ENCODE measurements at regions not wholly inside any gene's neighbourhood (a gene's known extent, or its start where the extent isn't known, plus 50 kb on each side); places are given as distances from the start of the nearest gene placed in this dataset.

- H3K9me3 ChIP-seq = no peaks in the 10 kb centered on the region
- no peak overlapping the region for H3K9ac ChIP-seq
- H3K4me1 ChIP-seq (ENCODE audit: control insufficient read depth in 1 of 2, insufficient read depth in 2 of 2, low read depth in 1 of 2, low read length in 1 of 2) = no peaks in the 10 kb centered on the region
- no peak overlapping the region for H3K27ac ChIP-seq (ENCODE audit: low read depth in 2 of 2, low read length in 1 of 2)
- TF ChIP-seq MAX (IDR thresholded peaks at IDR 0.05; ENCODE audit: low read depth) = no peak
- no peaks in the 10 kb centered on the region for H3K79me2 ChIP-seq (ENCODE audit: insufficient read depth)
- H3K4me3 ChIP-seq (ENCODE audit: low read depth in 2 of 2, low read length in 1 of 2) = no peak overlapping the region
- 4% methylated on average over 3 of the region's 3 CpGs for WGBS (ENCODE audit: low lambda C conversion rate)
- no peaks in the 10 kb centered on the region for H3K36me3 ChIP-seq (replicated peaks in 1 of 2; ENCODE audit: control insufficient read depth in 1 of 2, insufficient read depth in 2 of 2, low read length in 1 of 2)
- DNase-seq = no peak
- H2AFZ ChIP-seq (ENCODE audit: low read depth) = no peak overlapping the region
- no peaks in the 10 kb centered on the region for H4K20me1 ChIP-seq (ENCODE audit: insufficient read depth)
- no peak overlapping the region for H3K4me2 ChIP-seq
- ChIA-PET POLR2A (no interaction called here), CTCF (no interaction called here)
- no peaks in the 10 kb centered on the region for H3K9me2 ChIP-seq
- no peaks in the 10 kb centered on the region for H3K27me3 ChIP-seq (ENCODE audit: insufficient read depth)
- no peaks in the 10 kb centered on the region for H3F3A ChIP-seq (replicated peaks; ENCODE audit: insufficient read depth)
These were observed 538.0 kb upstream of the ID4 start for GRCh38 chr6:19299129-19299528.

- Histone ChIP-seq H3F3A (replicated peaks; ENCODE audit: insufficient read depth) (no peaks in the 10 kb centered on the region), H3K27ac (ENCODE audit: low read depth in 2 of 2, low read length in 1 of 2) (no peak overlapping the region), H3K79me2 (ENCODE audit: insufficient read depth) (no peaks in the 10 kb centered on the region), H3K27me3 (ENCODE audit: insufficient read depth) (no peaks in the 10 kb centered on the region), H4K20me1 (ENCODE audit: insufficient read depth) (no peaks in the 10 kb centered on the region), H2AFZ (ENCODE audit: low read depth) (no peak overlapping the region), H3K9me2 (no peaks in the 10 kb centered on the region), H3K9ac (no peak overlapping the region), H3K4me1 (ENCODE audit: control insufficient read depth in 1 of 2, insufficient read depth in 2 of 2, low read depth in 1 of 2, low read length in 1 of 2) (no peaks in the 10 kb centered on the region), H3K9me3 (no peaks in the 10 kb centered on the region), H3K4me2 (no peak overlapping the region), H3K4me3 (ENCODE audit: low read depth in 2 of 2, low read length in 1 of 2) (no peak overlapping the region), H3K36me3 (replicated peaks in 1 of 2; ENCODE audit: control insufficient read depth in 1 of 2, insufficient read depth in 2 of 2, low read length in 1 of 2) (no peaks in the 10 kb centered on the region)
- 0% methylated on average over 2 of the region's 2 CpGs for WGBS (ENCODE audit: low lambda C conversion rate)
- ChIA-PET POLR2A (no interaction called here), CTCF (no interaction called here)
- DNase-seq = no peak
- TF ChIP-seq MEF2A (IDR thresholded peaks at IDR 0.05; ENCODE audit: borderline replicate concordance, low read depth) (no peak), GATA2 (CRISPR knock-in tag; IDR thresholded peaks at IDR 0.05) (no peak), NFIC (IDR thresholded peaks at IDR 0.05; ENCODE audit: borderline replicate concordance) (no peak), SMC3 (IDR thresholded peaks at IDR 0.05; ENCODE audit: low read depth, low read length) (no peak), EZH2phosphoT487 (IDR thresholded peaks at IDR 0.05; ENCODE audit: borderline replicate concordance, low read depth) (no peak)
These were observed 535.2 kb upstream of the ID4 start for GRCh38 chr6:19301980-19302379.

GRCh38 chr6:19303383-19303782 is 533.8 kb upstream of the ID4 start:
- WGBS (ENCODE audit: low lambda C conversion rate) = 11% methylated on average over 5 of the region's 5 CpGs
- Histone ChIP-seq H3K9me3 (no peaks in the 10 kb centered on the region), H3K4me1 (ENCODE audit: control insufficient read depth in 1 of 2, insufficient read depth in 2 of 2, low read depth in 1 of 2, low read length in 1 of 2) (no peaks in the 10 kb centered on the region), H3K9me2 (no peaks in the 10 kb centered on the region), H4K20me1 (ENCODE audit: insufficient read depth) (no peaks in the 10 kb centered on the region), H3K27me3 (ENCODE audit: insufficient read depth) (no peaks in the 10 kb centered on the region), H3K4me2 (no peak overlapping the region), H3F3A (replicated peaks; ENCODE audit: insufficient read depth) (no peaks in the 10 kb centered on the region), H3K79me2 (ENCODE audit: insufficient read depth) (no peaks in the 10 kb centered on the region), H2AFZ (ENCODE audit: low read depth) (no peak overlapping the region), H3K9ac (no peak overlapping the region), H3K4me3 (ENCODE audit: low read depth in 2 of 2, low read length in 1 of 2) (no peak overlapping the region), H3K36me3 (replicated peaks in 1 of 2; ENCODE audit: control insufficient read depth in 1 of 2, insufficient read depth in 2 of 2, low read length in 1 of 2) (no peaks in the 10 kb centered on the region), H3K27ac (ENCODE audit: low read depth in 2 of 2, low read length in 1 of 2) (no peak overlapping the region)
- POLR2A ChIA-PET = no interaction called here
- DNase-seq = no peak
- no peak for TF ChIP-seq TAF1 (IDR thresholded peaks at IDR 0.05; ENCODE audit: borderline replicate concordance, low read depth, low read length)
- TF ChIP-seq CTCF (IDR thresholded peaks at IDR 0.05) = no peak
- TF ChIP-seq GATA2 (CRISPR knock-in tag; IDR thresholded peaks at IDR 0.05) = no peak
- no peak for TF ChIP-seq USF2 (IDR thresholded peaks at IDR 0.05; ENCODE audit: borderline replicate concordance, low read depth, low read length)
- no peak for TF ChIP-seq MEF2A (IDR thresholded peaks at IDR 0.05; ENCODE audit: borderline replicate concordance, low read depth)
- no peak for TF ChIP-seq MXI1 (IDR thresholded peaks at IDR 0.05; ENCODE audit: low read depth, low read length)
- TF ChIP-seq SIN3A (IDR thresholded peaks at IDR 0.05; ENCODE audit: borderline replicate concordance, low read depth, low read length) = no peak
- CTCF ChIA-PET = no interaction called here
